ENCODE measurements at regions not wholly inside any gene's neighbourhood (a gene's known extent, or its start where the extent isn't known, plus 50 kb on each side); places are given as distances from the start of the nearest gene placed in this dataset.

DNA sequence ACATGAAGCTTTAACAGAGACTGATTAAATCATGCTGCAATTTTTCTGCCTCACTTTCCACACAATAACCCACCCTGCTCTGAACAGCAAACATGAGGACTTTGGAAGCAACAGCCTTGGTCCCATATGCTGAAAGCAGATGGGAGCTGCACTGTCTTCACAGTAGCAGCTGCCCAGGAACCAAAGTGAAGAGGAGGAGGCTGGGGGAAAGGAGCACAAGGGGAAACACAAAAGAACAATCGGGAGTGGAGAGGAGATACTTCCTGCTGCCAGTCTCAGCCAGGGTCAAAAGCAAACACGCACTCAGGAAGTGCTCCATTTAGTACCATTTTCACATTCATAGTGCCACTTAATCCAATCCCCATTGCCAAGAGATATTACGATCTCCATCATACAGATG is 183.3 kb upstream of the PUM3 start:
- no peak for TF ChIP-seq EZH2 (IDR thresholded peaks at IDR 0.05; ENCODE audit: borderline replicate concordance)
- no peak for TF ChIP-seq EZH2phosphoT487 (IDR thresholded peaks at IDR 0.05; ENCODE audit: low read depth, severe bottlenecking, unreplicated experiment)
- TF ChIP-seq, protein P1, sequence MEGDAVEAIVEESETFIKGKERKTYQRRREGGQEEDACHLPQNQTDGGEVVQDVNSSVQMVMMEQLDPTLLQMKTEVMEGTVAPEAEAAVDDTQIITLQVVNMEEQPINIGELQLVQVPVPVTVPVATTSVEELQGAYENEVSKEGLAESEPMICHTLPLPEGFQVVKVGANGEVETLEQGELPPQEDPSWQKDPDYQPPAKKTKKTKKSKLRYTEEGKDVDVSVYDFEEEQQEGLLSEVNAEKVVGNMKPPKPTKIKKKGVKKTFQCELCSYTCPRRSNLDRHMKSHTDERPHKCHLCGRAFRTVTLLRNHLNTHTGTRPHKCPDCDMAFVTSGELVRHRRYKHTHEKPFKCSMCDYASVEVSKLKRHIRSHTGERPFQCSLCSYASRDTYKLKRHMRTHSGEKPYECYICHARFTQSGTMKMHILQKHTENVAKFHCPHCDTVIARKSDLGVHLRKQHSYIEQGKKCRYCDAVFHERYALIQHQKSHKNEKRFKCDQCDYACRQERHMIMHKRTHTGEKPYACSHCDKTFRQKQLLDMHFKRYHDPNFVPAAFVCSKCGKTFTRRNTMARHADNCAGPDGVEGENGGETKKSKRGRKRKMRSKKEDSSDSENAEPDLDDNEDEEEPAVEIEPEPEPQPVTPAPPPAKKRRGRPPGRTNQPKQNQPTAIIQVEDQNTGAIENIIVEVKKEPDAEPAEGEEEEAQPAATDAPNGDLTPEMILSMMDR (IDR thresholded peaks at IDR 0.05; ENCODE audit: poor library complexity): no peak
- no peak overlapping the region for H3K4me3 ChIP-seq
- 79% methylated on average over 3 of the region's 3 CpGs for WGBS (ENCODE audit: low lambda C conversion rate, missing lambda C conversion rate)
- no peaks in the 10 kb centered on the region for H4K20me1 ChIP-seq (ENCODE audit: insufficient read depth, poor library complexity, severe bottlenecking)
- H3K36me3 ChIP-seq (replicated peaks; ENCODE audit: insufficient read depth, low read depth): peaks cover 3% of the 10 kb centered on the region
- peaks cover 4% of the 10 kb centered on the region for H3K27me3 ChIP-seq
- no peaks in the 10 kb centered on the region for H3K79me2 ChIP-seq
- no peak overlapping the region for H2AFZ ChIP-seq
- no peaks in the 10 kb centered on the region for H3K4me1 ChIP-seq (ENCODE audit: insufficient read depth)
- H3K4me2 ChIP-seq: no peak overlapping the region
- no peak overlapping the region for H3K27ac ChIP-seq
- DNase-seq (ENCODE audit: low spot score): no peak
- no peaks in the 10 kb centered on the region for H3K9me3 ChIP-seq (ENCODE audit: low read depth)
- no peaks in the 10 kb centered on the region for H3K9me2 ChIP-seq (replicated peaks; ENCODE audit: insufficient read depth)

DNA sequence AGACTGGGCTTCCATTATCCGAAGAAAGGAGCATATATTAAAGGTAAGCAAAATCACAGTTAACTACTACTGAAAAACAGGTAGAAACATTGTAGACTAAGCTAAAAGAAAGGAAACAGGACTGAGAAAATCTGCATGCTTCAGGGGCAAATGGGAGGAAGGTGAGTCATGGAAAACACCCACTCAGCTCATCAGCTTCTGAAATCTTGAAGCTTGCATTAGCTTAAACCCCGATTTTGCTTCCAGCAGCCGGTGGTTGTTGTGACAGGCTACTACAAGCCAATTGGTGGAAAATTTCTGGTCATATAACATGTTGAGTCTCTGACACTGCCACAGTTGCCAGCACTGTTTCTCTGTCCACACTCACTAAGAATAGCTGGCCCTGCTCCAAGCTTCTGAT is 179.6 kb upstream of the PUM3 start:
- Histone ChIP-seq H3K9me2 (replicated peaks; ENCODE audit: insufficient read depth) (no peaks in the 10 kb centered on the region), H3K4me3 (no peak overlapping the region), H2AFZ (no peak overlapping the region), H3K79me2 (no peaks in the 10 kb centered on the region), H3K9me3 (ENCODE audit: low read depth) (no peaks in the 10 kb centered on the region), H3K4me1 (ENCODE audit: insufficient read depth) (no peaks in the 10 kb centered on the region), H3K27ac (no peak overlapping the region), H3K36me3 (replicated peaks; ENCODE audit: insufficient read depth, low read depth) (peaks cover 3% of the 10 kb centered on the region), H3K4me2 (no peak overlapping the region), H4K20me1 (ENCODE audit: insufficient read depth, poor library complexity, severe bottlenecking) (no peaks in the 10 kb centered on the region), H3K27me3 (peaks cover 5% of the 10 kb centered on the region)
- no peak for DNase-seq (ENCODE audit: low spot score)
- 75% methylated on average over 3 of the region's 3 CpGs for WGBS (ENCODE audit: low lambda C conversion rate, missing lambda C conversion rate)
- TF ChIP-seq, protein P1 (IDR thresholded peaks at IDR 0.05; ENCODE audit: poor library complexity): no peak
- TF ChIP-seq EZH2phosphoT487 (IDR thresholded peaks at IDR 0.05; ENCODE audit: low read depth, severe bottlenecking, unreplicated experiment) (no peak), EZH2 (IDR thresholded peaks at IDR 0.05; ENCODE audit: borderline replicate concordance) (no peak)

DNA sequence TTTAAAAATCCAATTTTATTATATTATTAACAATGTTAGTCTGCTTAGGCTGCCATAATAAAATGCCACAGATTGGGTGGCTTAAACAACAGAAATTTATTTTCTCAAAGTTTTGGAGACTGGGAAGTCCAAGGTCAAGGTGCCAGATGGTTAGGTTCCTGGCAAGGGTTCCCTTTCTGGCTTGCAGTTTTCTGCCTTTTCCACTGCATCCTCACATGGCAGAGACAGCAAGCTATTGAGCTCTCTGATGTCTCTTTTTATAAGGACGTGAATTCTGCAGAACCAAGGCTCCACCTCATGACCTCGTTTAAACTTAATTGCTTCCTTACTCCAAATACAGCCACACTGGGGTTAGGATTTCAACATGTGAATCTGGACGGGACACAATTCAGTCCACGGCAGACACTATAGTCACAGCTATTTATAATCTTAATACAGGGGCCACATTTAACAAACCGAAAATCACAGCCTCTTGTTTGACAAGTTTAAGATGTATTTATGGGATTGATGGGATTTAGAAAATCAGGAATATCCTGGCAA is 174.9 kb upstream of the PUM3 start:
- H4K20me1 ChIP-seq (ENCODE audit: insufficient read depth, poor library complexity, severe bottlenecking): no peaks in the 10 kb centered on the region
- H3K4me3 ChIP-seq: no peak overlapping the region
- H3K27me3 ChIP-seq: peaks cover 5% of the 10 kb centered on the region
- no peaks in the 10 kb centered on the region for H3K9me3 ChIP-seq (ENCODE audit: low read depth)
- WGBS (ENCODE audit: low lambda C conversion rate, missing lambda C conversion rate): 51% methylated on average over 5 of the region's 5 CpGs
- H3K79me2 ChIP-seq: no peaks in the 10 kb centered on the region
- no peaks in the 10 kb centered on the region for H3K4me1 ChIP-seq (ENCODE audit: insufficient read depth)
- no peak for TF ChIP-seq EZH2 (IDR thresholded peaks at IDR 0.05; ENCODE audit: borderline replicate concordance)
- TF ChIP-seq, protein P1 (IDR thresholded peaks at IDR 0.05; ENCODE audit: poor library complexity): no peak
- no peak for TF ChIP-seq EZH2phosphoT487 (IDR thresholded peaks at IDR 0.05; ENCODE audit: low read depth, severe bottlenecking, unreplicated experiment)
- no peaks in the 10 kb centered on the region for H3K36me3 ChIP-seq (replicated peaks; ENCODE audit: insufficient read depth, low read depth)
- H3K27ac ChIP-seq: no peak overlapping the region
- no peaks in the 10 kb centered on the region for H3K9me2 ChIP-seq (replicated peaks; ENCODE audit: insufficient read depth)
- H2AFZ ChIP-seq: no peak overlapping the region
- no peak overlapping the region for H3K4me2 ChIP-seq
- no peak for DNase-seq (ENCODE audit: low spot score)

DNA sequence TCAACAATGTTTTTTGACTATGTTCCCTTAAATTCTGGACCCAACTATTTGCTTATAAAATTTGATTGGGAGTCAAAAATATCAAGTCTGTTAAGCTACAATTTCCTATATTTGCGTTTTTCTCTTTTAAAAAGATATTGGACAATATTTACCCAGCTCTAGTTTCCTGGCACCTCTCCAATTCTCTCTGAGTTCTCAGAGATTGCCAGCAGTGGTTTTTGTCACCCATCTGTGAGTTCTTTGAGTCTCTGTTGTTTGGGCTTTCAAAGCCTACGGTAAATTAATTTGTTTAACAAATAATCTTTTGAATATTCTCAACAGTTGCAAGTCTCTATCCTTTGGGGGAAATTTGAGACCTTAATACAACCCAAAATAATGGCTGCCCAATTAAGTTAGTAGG is 174.2 kb upstream of the PUM3 start:
- Histone ChIP-seq H4K20me1 (ENCODE audit: insufficient read depth, poor library complexity, severe bottlenecking) (no peaks in the 10 kb centered on the region), H3K4me1 (ENCODE audit: insufficient read depth) (no peaks in the 10 kb centered on the region), H3K4me2 (no peak overlapping the region), H3K9me3 (ENCODE audit: low read depth) (no peaks in the 10 kb centered on the region), H3K79me2 (no peaks in the 10 kb centered on the region), H3K9me2 (replicated peaks; ENCODE audit: insufficient read depth) (no peaks in the 10 kb centered on the region), H3K4me3 (no peak overlapping the region), H3K36me3 (replicated peaks; ENCODE audit: insufficient read depth, low read depth) (no peaks in the 10 kb centered on the region), H3K27ac (no peak overlapping the region), H3K27me3 (peaks cover 5% of the 10 kb centered on the region), H2AFZ (no peak overlapping the region)
- 55% methylated on average over 2 of the region's 2 CpGs for WGBS (ENCODE audit: low lambda C conversion rate, missing lambda C conversion rate)
- TF ChIP-seq EZH2 (IDR thresholded peaks at IDR 0.05; ENCODE audit: borderline replicate concordance): no peak
- DNase-seq (ENCODE audit: low spot score): no peak
